Tibial nerve (tissue), 4 donors: ENCODE measurements at regions not wholly inside any gene's neighbourhood (a gene's known extent, or its start where the extent isn't known, plus 50 kb on each side); places are given as distances from the start of the nearest gene placed in this dataset.
"Not testable (repeated sequence)": the region's sequence is repeated elsewhere in the genome, so short reads cannot be mapped to it uniquely, and the experiment has no call there.

ENCODE experiments used
- DNase-seq, 2 donors: peaks; one replicate each; pipeline ENCODE4 v3.0.0-alpha.2; 2019; ENCODE audit warnings: low spot score in 2 of 2
- H3K27ac ChIP-seq, 4 donors: fragments of 200-600 bp; sonication (generic) in 3 of 4; one replicate each; pipeline ENCODE4 v1.5.1; 2017 to 2019; ENCODE audit warnings: mild to moderate bottlenecking in 1 of 4
- H3K27me3 ChIP-seq, 2 donors: fragments of 200-600 bp; sonication (generic) in 1 of 2; one replicate each; pipeline versions ENCODE4 v1.5.1 to v1.6.0; 2017 to 2019
- H3K36me3 ChIP-seq, 3 donors: fragments of 200-600 bp; sonication (generic); one replicate each; pipeline ENCODE4 v1.5.1; 2018 to 2019
- H3K4me1 ChIP-seq, 4 donors: fragments of 200-600 bp; sonication (generic) in 3 of 4; one replicate each; pipeline ENCODE4 v1.5.1; 2017 to 2019
- H3K4me3 ChIP-seq, 4 donors: fragments of 200-600 bp; sonication (generic) in 3 of 4; one replicate each; pipeline ENCODE4 v1.5.1; 2017 to 2019; ENCODE audit warnings: mild to moderate bottlenecking in 1 of 4, moderate library complexity in 1 of 4
- H3K9me3 ChIP-seq, 4 donors: fragments of 200-600 bp; sonication (generic) in 3 of 4; one replicate each; pipeline ENCODE4 v1.5.1; 2017 to 2019
- WGBS, 2 donors: methylation state at CpG; one replicate each; pipeline ENCODE4 v1.1.5; 2018; 5-methylcytosine and 5-hydroxymethylcytosine counted together

- H3K27ac ChIP-seq, DNase-seq, H3K4me1 ChIP-seq, H3K36me3 ChIP-seq, H3K9me3 ChIP-seq, H3K27me3 ChIP-seq, H3K4me3 ChIP-seq: not testable (repeated sequence)
- WGBS, 2 donors: 35 to 50% methylated on average over 2 of the region's 2 CpGs
These were observed 240.3 kb upstream of the NPAP1 start for GRCh38 chr15:24435075-24435820.

GRCh38 chr15:24437270-24437669 is 238.3 kb upstream of the NPAP1 start:
- H3K36me3 ChIP-seq, H3K27ac ChIP-seq, H3K4me3 ChIP-seq, H3K9me3 ChIP-seq, DNase-seq, H3K27me3 ChIP-seq, H3K4me1 ChIP-seq: not testable (repeated sequence)
- 52 to 55% methylated on average over 5 of the region's 5 CpGs for WGBS, 2 donors

- not testable (repeated sequence) for H3K27me3 ChIP-seq, DNase-seq
These were observed 237.8 kb upstream of the NPAP1 start for GRCh38 chr15:24437735-24438134.

GRCh38 chr15:24477107-24478025 is 198.2 kb upstream of the NPAP1 start:
- not testable (repeated sequence) for H3K4me1 ChIP-seq, H3K27ac ChIP-seq, H3K36me3 ChIP-seq, H3K27me3 ChIP-seq, DNase-seq, H3K9me3 ChIP-seq, H3K4me3 ChIP-seq
- 30 to 35% methylated on average over 32 to 43 of the region's 49 CpGs for WGBS, 2 donors

More at GRCh38 chr15:24437735-24438134, 237.8 kb upstream of the NPAP1 start:
- not testable (repeated sequence) for H3K9me3 ChIP-seq, H3K4me1 ChIP-seq, H3K27ac ChIP-seq, H3K36me3 ChIP-seq, H3K4me3 ChIP-seq
- WGBS, 2 donors: 43 to 60% methylated on average over 1 of the region's 1 CpG

- H3K4me1 ChIP-seq, H3K27me3 ChIP-seq, H3K36me3 ChIP-seq, DNase-seq, H3K4me3 ChIP-seq, H3K9me3 ChIP-seq, H3K27ac ChIP-seq: not testable (repeated sequence)
- WGBS, 2 donors: 78 to 82% methylated on average over 14 of the region's 14 CpGs
These were observed 189.5 kb upstream of the NPAP1 start for GRCh38 chr15:24485885-24486567.

GRCh38 chr15:24488164-24488907 is 187.2 kb upstream of the NPAP1 start:
- not testable (repeated sequence) for H3K4me1 ChIP-seq, H3K9me3 ChIP-seq, H3K4me3 ChIP-seq, H3K36me3 ChIP-seq, DNase-seq, H3K27me3 ChIP-seq, H3K27ac ChIP-seq
- 65 to 80% methylated on average over 7 to 8 of the region's 8 CpGs for WGBS, 2 donors

GRCh38 chr15:24505216-24505615 is 170.4 kb upstream of the NPAP1 start:
- not testable (repeated sequence) for H3K4me1 ChIP-seq, H3K36me3 ChIP-seq, H3K9me3 ChIP-seq, H3K27ac ChIP-seq, DNase-seq, H3K4me3 ChIP-seq, H3K27me3 ChIP-seq
- WGBS, 2 donors: 80 to 85% methylated on average over 11 of the region's 11 CpGs

GRCh38 chr15:24509714-24510113 is 165.9 kb upstream of the NPAP1 start:
- DNase-seq, H3K4me3 ChIP-seq, H3K4me1 ChIP-seq, H3K27me3 ChIP-seq, H3K27ac ChIP-seq, H3K36me3 ChIP-seq, H3K9me3 ChIP-seq: not testable (repeated sequence)
- 90 to 97% methylated on average over 1 of the region's 1 CpG for WGBS, 2 donors

GRCh38 chr15:24511598-24511997 is 164.0 kb upstream of the NPAP1 start:
- 81 to 85% methylated on average over 3 of the region's 3 CpGs for WGBS, 2 donors

GRCh38 chr15:24518772-24519171 is 156.8 kb upstream of the NPAP1 start:
- 84 to 94% methylated on average over 4 of the region's 4 CpGs for WGBS, 2 donors

More at GRCh38 chr15:24511598-24511997, 164.0 kb upstream of the NPAP1 start:
- not testable (repeated sequence) for H3K4me3 ChIP-seq, H3K4me1 ChIP-seq, DNase-seq, H3K9me3 ChIP-seq, H3K27me3 ChIP-seq, H3K27ac ChIP-seq, H3K36me3 ChIP-seq

GRCh38 chr15:24531235-24531634 is 144.3 kb upstream of the NPAP1 start:
- not testable (repeated sequence) for H3K36me3 ChIP-seq, H3K27ac ChIP-seq, H3K27me3 ChIP-seq, H3K4me3 ChIP-seq, H3K4me1 ChIP-seq, H3K9me3 ChIP-seq, DNase-seq
- 37 to 42% methylated on average over 3 of the region's 3 CpGs for WGBS, 2 donors

More at GRCh38 chr15:24518772-24519171, 156.8 kb upstream of the NPAP1 start:
- H3K4me3 ChIP-seq, H3K4me1 ChIP-seq, DNase-seq, H3K27me3 ChIP-seq, H3K9me3 ChIP-seq, H3K27ac ChIP-seq, H3K36me3 ChIP-seq: not testable (repeated sequence)

GRCh38 chr15:24534032-24534431 is 141.5 kb upstream of the NPAP1 start:
- H3K4me3 ChIP-seq, H3K36me3 ChIP-seq, H3K9me3 ChIP-seq, H3K4me1 ChIP-seq, H3K27ac ChIP-seq, H3K27me3 ChIP-seq, DNase-seq: not testable (repeated sequence)
- 74 to 97% methylated on average over 1 of the region's 1 CpG for WGBS, 2 donors

- WGBS, 2 donors: 72 to 85% methylated on average over 5 of the region's 5 CpGs
- not testable (repeated sequence) for H3K9me3 ChIP-seq, DNase-seq, H3K36me3 ChIP-seq, H3K4me3 ChIP-seq, H3K27me3 ChIP-seq, H3K27ac ChIP-seq, H3K4me1 ChIP-seq
These were observed 118.3 kb upstream of the NPAP1 start for GRCh38 chr15:24557281-24557680.
